WTC11 (cell line): ENCODE measurements at regions not wholly inside any gene's neighbourhood (a gene's known extent, or its start where the extent isn't known, plus 50 kb on each side); places are given as distances from the start of the nearest gene placed in this dataset.

Experiments
- SP1 ChIP-seq: sonication (generic); formaldehyde crosslinking; conservative IDR thresholded peaks from 2 replicates; pipeline ENCODE4 v1.8.1; 2022; ENCODE audit warnings: missing genetic modification reagents
- TCF7 ChIP-seq: sonication (generic); formaldehyde crosslinking; IDR thresholded peaks from 2 replicates; pipeline ENCODE4 v1.8.0; 2022; ENCODE audit warnings: mild to moderate bottlenecking, low read depth, missing genetic modification reagents, moderate library complexity
- TF ChIP-seq, protein P1 (sequence below): sonication (generic); formaldehyde crosslinking; IDR thresholded peaks from 2 replicates; pipeline ENCODE4 v1.8.0; 2022; ENCODE audit warnings: mild to moderate bottlenecking, missing genetic modification reagents
- TF ChIP-seq, protein P2 (sequence below): sonication (generic); formaldehyde crosslinking; IDR thresholded peaks from 2 replicates; pipeline ENCODE4 v1.8.1; 2023; ENCODE audit warnings: mild to moderate bottlenecking, missing genetic modification reagents
- TF ChIP-seq, protein P3 (sequence below): sonication (generic); formaldehyde crosslinking; IDR thresholded peaks from 2 replicates; pipeline ENCODE4 v1.8.1; 2023; ENCODE audit warnings: mild to moderate bottlenecking, missing genetic modification reagents, moderate library complexity
- TF ChIP-seq, protein P4 (sequence below): fragments of 200-600 bp; IDR thresholded peaks from 2 replicates; pipeline ENCODE4 v1.8.0; 2022; ENCODE audit warnings: antibody characterized with exemption
- TF ChIP-seq, protein P5 (sequence below): sonication (generic); formaldehyde crosslinking; IDR thresholded peaks from 2 replicates; pipeline ENCODE4 v1.8.1; 2022; ENCODE audit warnings: mild to moderate bottlenecking, missing genetic modification reagents, moderate library complexity, borderline replicate concordance

DNA sequence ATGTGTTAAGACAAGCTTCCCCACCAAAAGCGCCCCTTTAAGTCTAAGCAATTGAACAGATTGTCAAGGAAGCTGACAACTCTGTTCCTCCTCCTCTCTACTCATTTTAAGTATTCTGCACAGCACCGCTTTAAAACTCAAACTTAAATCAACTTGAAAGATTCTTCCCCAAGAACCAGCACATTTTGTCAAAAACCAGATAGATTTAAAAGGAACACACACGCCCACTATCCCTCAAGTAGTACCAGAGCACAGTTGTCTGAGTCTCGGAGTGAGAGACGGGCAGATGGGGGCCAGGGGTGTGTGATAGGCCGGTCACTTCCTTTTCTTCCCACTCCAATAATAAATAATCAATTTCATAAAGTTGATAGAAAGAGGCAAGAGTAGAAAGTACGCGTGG, 67.7 kb upstream of the POU3F3 start:
- TF ChIP-seq, protein P1, sequence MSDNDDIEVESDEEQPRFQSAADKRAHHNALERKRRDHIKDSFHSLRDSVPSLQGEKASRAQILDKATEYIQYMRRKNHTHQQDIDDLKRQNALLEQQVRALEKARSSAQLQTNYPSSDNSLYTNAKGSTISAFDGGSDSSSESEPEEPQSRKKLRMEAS, result no peak
- no peak for TF ChIP-seq TCF7 (CRISPR knock-in tag)
- TF ChIP-seq, protein P2, sequence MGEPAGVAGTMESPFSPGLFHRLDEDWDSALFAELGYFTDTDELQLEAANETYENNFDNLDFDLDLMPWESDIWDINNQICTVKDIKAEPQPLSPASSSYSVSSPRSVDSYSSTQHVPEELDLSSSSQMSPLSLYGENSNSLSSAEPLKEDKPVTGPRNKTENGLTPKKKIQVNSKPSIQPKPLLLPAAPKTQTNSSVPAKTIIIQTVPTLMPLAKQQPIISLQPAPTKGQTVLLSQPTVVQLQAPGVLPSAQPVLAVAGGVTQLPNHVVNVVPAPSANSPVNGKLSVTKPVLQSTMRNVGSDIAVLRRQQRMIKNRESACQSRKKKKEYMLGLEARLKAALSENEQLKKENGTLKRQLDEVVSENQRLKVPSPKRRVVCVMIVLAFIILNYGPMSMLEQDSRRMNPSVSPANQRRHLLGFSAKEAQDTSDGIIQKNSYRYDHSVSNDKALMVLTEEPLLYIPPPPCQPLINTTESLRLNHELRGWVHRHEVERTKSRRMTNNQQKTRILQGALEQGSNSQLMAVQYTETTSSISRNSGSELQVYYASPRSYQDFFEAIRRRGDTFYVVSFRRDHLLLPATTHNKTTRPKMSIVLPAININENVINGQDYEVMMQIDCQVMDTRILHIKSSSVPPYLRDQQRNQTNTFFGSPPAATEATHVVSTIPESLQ, result no peak
- TF ChIP-seq, protein P3, sequence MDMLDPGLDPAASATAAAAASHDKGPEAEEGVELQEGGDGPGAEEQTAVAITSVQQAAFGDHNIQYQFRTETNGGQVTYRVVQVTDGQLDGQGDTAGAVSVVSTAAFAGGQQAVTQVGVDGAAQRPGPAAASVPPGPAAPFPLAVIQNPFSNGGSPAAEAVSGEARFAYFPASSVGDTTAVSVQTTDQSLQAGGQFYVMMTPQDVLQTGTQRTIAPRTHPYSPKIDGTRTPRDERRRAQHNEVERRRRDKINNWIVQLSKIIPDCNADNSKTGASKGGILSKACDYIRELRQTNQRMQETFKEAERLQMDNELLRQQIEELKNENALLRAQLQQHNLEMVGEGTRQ (CRISPR knock-in tag), result no peak
- TF ChIP-seq, protein P4, sequence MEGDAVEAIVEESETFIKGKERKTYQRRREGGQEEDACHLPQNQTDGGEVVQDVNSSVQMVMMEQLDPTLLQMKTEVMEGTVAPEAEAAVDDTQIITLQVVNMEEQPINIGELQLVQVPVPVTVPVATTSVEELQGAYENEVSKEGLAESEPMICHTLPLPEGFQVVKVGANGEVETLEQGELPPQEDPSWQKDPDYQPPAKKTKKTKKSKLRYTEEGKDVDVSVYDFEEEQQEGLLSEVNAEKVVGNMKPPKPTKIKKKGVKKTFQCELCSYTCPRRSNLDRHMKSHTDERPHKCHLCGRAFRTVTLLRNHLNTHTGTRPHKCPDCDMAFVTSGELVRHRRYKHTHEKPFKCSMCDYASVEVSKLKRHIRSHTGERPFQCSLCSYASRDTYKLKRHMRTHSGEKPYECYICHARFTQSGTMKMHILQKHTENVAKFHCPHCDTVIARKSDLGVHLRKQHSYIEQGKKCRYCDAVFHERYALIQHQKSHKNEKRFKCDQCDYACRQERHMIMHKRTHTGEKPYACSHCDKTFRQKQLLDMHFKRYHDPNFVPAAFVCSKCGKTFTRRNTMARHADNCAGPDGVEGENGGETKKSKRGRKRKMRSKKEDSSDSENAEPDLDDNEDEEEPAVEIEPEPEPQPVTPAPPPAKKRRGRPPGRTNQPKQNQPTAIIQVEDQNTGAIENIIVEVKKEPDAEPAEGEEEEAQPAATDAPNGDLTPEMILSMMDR, result no peak
- TF ChIP-seq, protein P5, sequence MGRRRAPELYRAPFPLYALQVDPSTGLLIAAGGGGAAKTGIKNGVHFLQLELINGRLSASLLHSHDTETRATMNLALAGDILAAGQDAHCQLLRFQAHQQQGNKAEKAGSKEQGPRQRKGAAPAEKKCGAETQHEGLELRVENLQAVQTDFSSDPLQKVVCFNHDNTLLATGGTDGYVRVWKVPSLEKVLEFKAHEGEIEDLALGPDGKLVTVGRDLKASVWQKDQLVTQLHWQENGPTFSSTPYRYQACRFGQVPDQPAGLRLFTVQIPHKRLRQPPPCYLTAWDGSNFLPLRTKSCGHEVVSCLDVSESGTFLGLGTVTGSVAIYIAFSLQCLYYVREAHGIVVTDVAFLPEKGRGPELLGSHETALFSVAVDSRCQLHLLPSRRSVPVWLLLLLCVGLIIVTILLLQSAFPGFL (CRISPR knock-in tag), result no peak
- TF ChIP-seq SP1 (CRISPR knock-in tag), result no peak
